BLaER1 (cell line): ENCODE measurements at regions not wholly inside any gene's neighbourhood (a gene's known extent, or its start where the extent isn't known, plus 50 kb on each side); places are given as distances from the start of the nearest gene placed in this dataset.
A peak's percentile ranks its signal among the peaks of the same experiment; 100 is the strongest.
"Not testable (repeated sequence)": the region's sequence is repeated elsewhere in the genome, so short reads cannot be mapped to it uniquely, and the experiment has no call there.

Experiments
- H3K27ac ChIP-seq: shearing (Covaris generic); formaldehyde crosslinking; 2 replicates; pipeline ENCODE4 v1.8.1; 2022
- H3K27me3 ChIP-seq: shearing (Covaris generic); formaldehyde crosslinking; 2 replicates; pipeline ENCODE4 v1.8.1; 2022
- H3K36me3 ChIP-seq: shearing (Covaris generic); formaldehyde crosslinking; 2 replicates; pipeline ENCODE4 v1.8.1; 2022
- H3K4me1 ChIP-seq: shearing (Covaris generic); formaldehyde crosslinking; 2 replicates; pipeline ENCODE4 v1.8.1; 2022
- H3K4me2 ChIP-seq: shearing (Covaris generic); formaldehyde crosslinking; 2 replicates; pipeline ENCODE4 v1.8.1; 2022
- H3K4me3 ChIP-seq: shearing (Covaris generic); formaldehyde crosslinking; 2 replicates; pipeline ENCODE4 v1.8.1; 2022
- H3K9ac ChIP-seq: shearing (Covaris generic); formaldehyde crosslinking; 2 replicates; pipeline ENCODE4 v1.8.1; 2022
- H3K9me3 ChIP-seq: shearing (Covaris generic); formaldehyde crosslinking; 2 replicates; pipeline ENCODE4 v1.8.1; 2022
- H4K20me1 ChIP-seq: shearing (Covaris generic); formaldehyde crosslinking; 2 replicates; pipeline ENCODE4 v1.8.1; 2022
- Cebpa-rat ChIP-seq: shearing (Covaris generic); IDR thresholded peaks from 2 replicates; pipeline ENCODE4 v1.8.1; 2022

DNA sequence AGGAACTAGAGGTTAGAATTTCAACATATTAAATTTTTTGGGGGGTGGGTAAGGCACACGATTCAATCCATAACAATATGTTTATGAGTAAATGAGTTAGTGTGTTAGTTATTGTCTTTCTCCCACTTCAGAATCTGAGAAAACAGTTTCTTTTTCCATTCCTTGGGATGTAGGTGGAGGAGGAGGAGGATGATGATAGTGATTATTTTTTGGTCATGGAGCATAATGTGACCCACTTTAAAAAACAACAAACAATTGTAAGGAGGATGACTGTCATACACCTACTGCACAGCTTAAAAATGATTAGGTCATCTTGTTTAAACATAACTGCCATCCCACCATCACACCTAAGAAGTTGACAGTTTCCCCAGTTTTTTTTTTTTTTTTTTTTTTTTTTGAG lies 148.7 kb downstream of the CDRT15L2 start:
- Histone ChIP-seq H3K4me2 (no peak overlapping the region), H3K4me1 (peaks cover 20% of the 10 kb centered on the region)
- TF ChIP-seq Cebpa-rat = no peak

GRCh38 chr17:20731131-20731530 lies 151.6 kb downstream of the CDRT15L2 start:
- H3K9me3 ChIP-seq, H4K20me1 ChIP-seq: not testable (repeated sequence)

More for the DNA sequence above, 148.7 kb downstream of the CDRT15L2 start:
- Histone ChIP-seq H4K20me1 (no peaks in the 10 kb centered on the region), H3K9ac (no peak overlapping the region), H3K36me3 (no peaks in the 10 kb centered on the region), H3K27ac (no peak overlapping the region), H3K27me3 (no peaks in the 10 kb centered on the region), H3K4me3 (no peak overlapping the region), H3K9me3 (no peaks in the 10 kb centered on the region)

GRCh38 chr17:20733923-20734322 lies 154.4 kb downstream of the CDRT15L2 start:
- H3K4me1 ChIP-seq = peaks cover 35% of the 10 kb centered on the region
- no peak overlapping the region for H3K9ac ChIP-seq
- H3K27ac ChIP-seq = no peak overlapping the region
- H3K9me3 ChIP-seq = no peaks in the 10 kb centered on the region
- H3K4me2 ChIP-seq = no peak overlapping the region
- no peaks in the 10 kb centered on the region for H3K27me3 ChIP-seq
- H4K20me1 ChIP-seq = no peaks in the 10 kb centered on the region
- no peak overlapping the region for H3K4me3 ChIP-seq
- no peaks in the 10 kb centered on the region for H3K36me3 ChIP-seq
- no peak for TF ChIP-seq Cebpa-rat

More at GRCh38 chr17:20731131-20731530, 151.6 kb downstream of the CDRT15L2 start:
- not testable (repeated sequence) for H3K4me3 ChIP-seq, H3K4me2 ChIP-seq, H3K27me3 ChIP-seq, H3K9ac ChIP-seq, H3K27ac ChIP-seq, H3K36me3 ChIP-seq
- H3K4me1 ChIP-seq = peaks cover 12% of the 10 kb centered on the region; the same call in 1 of the 2 replicates

GRCh38 chr17:20735796-20736195 lies 156.3 kb downstream of the CDRT15L2 start:
- no peak overlapping the region for H3K4me3 ChIP-seq
- H3K9me3 ChIP-seq = no peaks in the 10 kb centered on the region
- H3K27ac ChIP-seq = no peak overlapping the region
- H3K9ac ChIP-seq = no peak overlapping the region
- no peaks in the 10 kb centered on the region for H3K36me3 ChIP-seq
- H3K4me1 ChIP-seq = peaks cover 36% of the 10 kb centered on the region
- no peaks in the 10 kb centered on the region for H3K27me3 ChIP-seq
- no peaks in the 10 kb centered on the region for H4K20me1 ChIP-seq
- no peak for TF ChIP-seq Cebpa-rat
- H3K4me2 ChIP-seq = no peak overlapping the region

DNA sequence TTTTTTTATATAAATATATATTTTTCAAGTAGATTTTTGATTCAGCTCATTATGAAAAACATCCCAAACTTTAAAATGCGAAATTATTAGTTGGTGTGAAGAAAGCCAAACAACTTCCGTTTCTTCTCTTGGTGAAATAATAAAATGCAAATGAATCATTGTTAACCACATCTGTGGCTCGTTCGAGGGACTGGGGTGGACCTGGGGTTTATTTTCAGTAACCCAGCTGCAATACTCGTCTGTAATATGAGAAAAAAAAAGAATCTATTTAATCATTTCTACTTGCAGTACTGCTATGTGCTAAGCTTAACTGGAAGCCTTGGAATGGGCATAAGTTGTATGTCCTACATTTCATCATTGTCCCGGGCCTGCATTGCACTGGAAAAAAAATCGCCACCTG lies 158.1 kb downstream of the CDRT15L2 start:
- H3K9ac ChIP-seq = 0 out of 2 replicates have a peak overlapping the region, but pooled peaks have one; percentile 8
- H3K4me2 ChIP-seq = peak overlapping the region; percentile 71
- peaks cover 34% of the 10 kb centered on the region for H3K4me1 ChIP-seq

DNA sequence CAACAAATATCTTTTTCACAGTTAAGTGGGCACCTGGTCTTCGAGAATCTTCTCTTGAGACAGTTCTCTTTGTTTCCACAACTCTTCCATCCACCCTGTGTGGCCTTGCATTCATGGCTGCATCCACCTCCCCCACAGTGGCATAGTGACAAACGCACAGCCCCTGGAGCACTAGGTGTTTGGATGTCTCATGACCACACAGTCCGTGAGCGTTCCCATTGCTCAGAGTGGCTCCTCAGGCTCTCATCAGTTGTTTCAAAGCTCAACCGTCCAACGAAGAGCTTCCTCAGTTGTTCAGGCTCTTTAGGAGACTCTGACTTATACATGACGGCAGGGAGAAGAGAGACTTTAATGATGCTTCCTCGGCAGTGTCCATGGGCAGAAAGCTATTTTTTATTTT lies 191.6 kb downstream of the CDRT15L2 start:
- no peak overlapping the region for H3K4me3 ChIP-seq
- H3K9me3 ChIP-seq = peaks cover 16% of the 10 kb centered on the region
- H3K27me3 ChIP-seq = no peaks in the 10 kb centered on the region
- no peak for TF ChIP-seq Cebpa-rat
- H3K36me3 ChIP-seq = no peaks in the 10 kb centered on the region
- no peak overlapping the region for H3K9ac ChIP-seq
- peak overlapping the region; percentile 57; the same call in 1 of the 2 replicates for H3K27ac ChIP-seq
- H3K4me2 ChIP-seq = peak overlapping the region; percentile 71
- no peaks in the 10 kb centered on the region for H4K20me1 ChIP-seq
- peaks cover 82% of the 10 kb centered on the region for H3K4me1 ChIP-seq

More for the DNA sequence above, 158.1 kb downstream of the CDRT15L2 start:
- not testable (repeated sequence) for H3K9me3 ChIP-seq, H3K27me3 ChIP-seq, H4K20me1 ChIP-seq, H3K4me3 ChIP-seq, H3K27ac ChIP-seq, H3K36me3 ChIP-seq

DNA sequence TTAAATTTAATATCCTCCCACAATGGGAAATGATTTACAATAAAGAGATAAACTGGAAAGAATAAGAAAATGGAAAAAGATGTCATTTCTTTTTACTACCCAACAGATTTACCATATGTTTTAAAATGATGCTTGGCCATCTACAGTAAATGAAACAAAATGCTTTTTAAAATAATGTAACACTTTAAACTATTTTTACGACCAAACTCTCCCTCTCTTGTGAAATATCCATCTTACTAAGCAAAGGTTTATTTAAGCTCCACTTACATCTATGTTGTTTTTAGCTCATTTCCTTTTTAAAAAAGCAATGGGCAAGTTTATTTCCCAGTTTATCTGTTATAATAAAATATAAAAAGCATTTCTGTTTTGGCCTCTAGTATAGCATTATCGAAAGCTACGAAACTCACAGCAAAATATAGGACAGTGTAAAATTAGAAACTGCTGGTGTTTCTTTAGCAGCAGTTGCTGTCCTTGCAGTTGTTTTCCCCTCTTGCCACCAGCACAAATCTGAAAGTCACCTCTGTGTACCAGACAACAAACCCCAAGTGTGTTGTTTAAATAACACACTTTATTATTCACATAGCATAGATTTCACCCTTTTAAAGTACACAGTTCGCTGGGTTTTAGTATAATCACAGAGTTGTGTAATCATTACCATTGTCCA lies 195.1 kb downstream of the CDRT15L2 start:
- Histone ChIP-seq H3K4me2 (peak overlapping the region; percentile 54), H3K27ac (peak overlapping the region; percentile 25; the same call in 1 of the 2 replicates)

DNA sequence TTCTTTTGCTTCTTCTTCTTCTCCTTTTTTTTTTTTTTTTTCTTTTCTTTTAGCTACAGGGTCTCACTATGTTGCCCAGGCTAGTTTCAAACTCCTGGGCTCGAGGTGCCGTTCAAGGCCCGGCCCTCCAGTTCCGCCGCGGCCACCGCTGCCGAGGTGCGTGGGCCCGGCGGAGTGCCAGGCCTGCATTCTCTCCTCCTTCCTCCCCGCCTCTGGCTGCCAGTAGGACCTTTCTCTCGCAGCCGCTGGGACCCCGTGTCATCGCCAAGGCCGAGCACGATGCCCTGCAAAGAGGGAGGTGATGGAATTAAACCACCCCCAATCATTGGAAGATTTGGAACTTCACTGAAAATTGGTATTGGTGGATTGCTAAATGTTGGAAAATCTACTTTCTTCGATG lies 195.8 kb downstream of the CDRT15L2 start:
- Histone ChIP-seq H3K4me3 (no peak overlapping the region), H3K9me3 (peaks cover 20% of the 10 kb centered on the region), H3K9ac (no peak overlapping the region; the same call in 1 of the 2 replicates), H3K4me2 (peak overlapping the region; percentile 54), H3K36me3 (no peaks in the 10 kb centered on the region), H3K27me3 (no peaks in the 10 kb centered on the region), H3K27ac (peak overlapping the region; percentile 25; the same call in 1 of the 2 replicates), H4K20me1 (no peaks in the 10 kb centered on the region), H3K4me1 (peaks cover 51% of the 10 kb centered on the region)
- TF ChIP-seq Cebpa-rat = no peak

More for the DNA sequence above, 195.1 kb downstream of the CDRT15L2 start:
- Histone ChIP-seq H3K9me3 (peaks cover 20% of the 10 kb centered on the region), H3K4me3 (no peak overlapping the region), H3K36me3 (no peaks in the 10 kb centered on the region), H3K4me1 (peaks cover 59% of the 10 kb centered on the region), H3K9ac (peak overlapping the region; percentile 37; the same call in 1 of the 2 replicates), H3K27me3 (no peaks in the 10 kb centered on the region), H4K20me1 (no peaks in the 10 kb centered on the region)
- no peak for TF ChIP-seq Cebpa-rat

DNA sequence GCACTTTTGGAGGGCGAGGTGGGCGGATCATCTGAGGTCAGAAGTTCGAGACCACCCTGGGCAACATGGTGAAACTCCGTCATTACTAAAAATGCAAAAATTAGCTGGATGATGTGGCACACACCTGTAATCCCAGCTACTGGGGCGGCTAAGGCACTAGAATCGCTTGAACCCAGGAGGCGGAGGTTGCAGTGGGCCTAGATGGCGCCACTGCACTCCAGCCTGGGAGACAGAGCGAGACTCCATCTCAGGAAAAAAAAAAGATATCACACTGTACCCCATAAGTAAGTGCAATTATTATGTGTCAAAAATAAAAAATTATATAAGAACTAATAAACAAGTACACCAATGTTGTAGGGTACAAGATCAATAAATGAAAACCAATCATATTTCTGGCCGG lies 200.0 kb downstream of the CDRT15L2 start:
- Histone ChIP-seq H3K27me3 (no peaks in the 10 kb centered on the region), H3K36me3 (no peaks in the 10 kb centered on the region), H3K27ac (no peak overlapping the region), H4K20me1 (no peaks in the 10 kb centered on the region), H3K9me3 (peaks cover 12% of the 10 kb centered on the region), H3K4me2 (no peak overlapping the region), H3K4me1 (peaks cover 21% of the 10 kb centered on the region), H3K4me3 (no peak overlapping the region), H3K9ac (no peak overlapping the region)
- no peak for TF ChIP-seq Cebpa-rat

DNA sequence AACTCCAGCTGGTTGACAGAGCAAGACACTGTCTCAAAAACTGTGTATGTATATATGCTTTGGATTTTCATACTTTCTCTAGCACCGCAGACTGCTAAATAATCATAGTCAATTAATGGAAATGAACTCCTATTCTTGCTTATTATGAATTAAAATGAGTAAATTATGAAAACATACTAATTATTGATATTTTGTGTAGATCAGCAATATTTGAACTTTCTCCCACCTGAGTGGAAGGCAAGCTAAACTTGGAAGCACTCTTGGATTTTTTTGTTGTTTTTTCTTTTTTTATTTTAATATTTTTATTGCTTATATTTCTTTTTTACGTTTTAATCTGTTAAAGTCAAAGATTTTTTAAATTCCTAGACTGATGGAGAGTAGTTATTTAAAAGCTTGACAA lies 201.7 kb downstream of the CDRT15L2 start:
- Histone ChIP-seq H3K4me3 (no peak overlapping the region), H3K9ac (no peak overlapping the region), H3K27ac (no peak overlapping the region), H3K4me2 (no peak overlapping the region), H3K4me1 (peaks cover 8% of the 10 kb centered on the region; the same call in 1 of the 2 replicates), H4K20me1 (no peaks in the 10 kb centered on the region), H3K36me3 (no peaks in the 10 kb centered on the region), H3K9me3 (peaks cover 13% of the 10 kb centered on the region), H3K27me3 (no peaks in the 10 kb centered on the region)
- no peak for TF ChIP-seq Cebpa-rat

DNA sequence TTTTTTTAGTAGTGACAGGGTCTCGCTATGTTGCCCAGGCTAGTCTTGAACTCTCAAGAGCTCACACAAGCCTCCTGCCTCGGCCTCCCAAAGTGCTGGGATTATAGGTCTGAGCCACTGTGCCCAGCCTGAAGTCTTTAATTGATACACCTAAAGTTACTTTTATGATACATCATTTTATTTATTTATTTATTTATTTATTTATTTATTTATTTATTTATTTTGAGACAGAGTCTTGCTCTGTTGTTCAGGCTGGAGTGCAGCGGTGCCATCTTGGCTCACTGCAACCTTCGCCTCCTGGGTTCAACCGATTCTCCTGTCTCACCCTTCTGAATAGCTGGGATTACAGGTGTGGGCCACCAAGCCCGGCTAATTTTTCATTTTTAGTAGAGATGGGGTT lies 202.3 kb downstream of the CDRT15L2 start:
- not testable (repeated sequence) for H3K9ac ChIP-seq, H3K4me3 ChIP-seq, H3K36me3 ChIP-seq, H3K27me3 ChIP-seq, H3K4me2 ChIP-seq, H3K4me1 ChIP-seq, H3K27ac ChIP-seq, H4K20me1 ChIP-seq
- peaks cover 13% of the 10 kb centered on the region for H3K9me3 ChIP-seq
